Mesendoderm (in vitro differentiated cells): ENCODE measurements at regions not wholly inside any gene's neighbourhood (a gene's known extent, or its start where the extent isn't known, plus 50 kb on each side); places are given as distances from the start of the nearest gene placed in this dataset.
"Not testable (repeated sequence)": the region's sequence is repeated elsewhere in the genome, so short reads cannot be mapped to it uniquely, and the experiment has no call there.

Experiments
- DNase-seq: peaks from one replicate; pipeline ENCODE4 v3.0.0; 2013
- H2AK5ac ChIP-seq: 2 replicates; pipeline ENCODE4 v1.6.1; 2013; ENCODE audit warnings: low read length, inconsistent platforms
- H2BK120ac ChIP-seq: 2 replicates; pipeline ENCODE4 v1.6.1; 2013; ENCODE audit warnings: low read depth, mild to moderate bottlenecking, low read length, moderate library complexity, mixed read lengths
- H2BK15ac ChIP-seq: replicated peaks from 2 replicates; pipeline ENCODE4 v1.6.1; 2013; ENCODE audit warnings: low read depth, mild to moderate bottlenecking, moderate library complexity
- H2BK5ac ChIP-seq: 2 replicates; pipeline ENCODE4 v1.6.1; 2013; ENCODE audit warnings: low read length, inconsistent platforms
- H3K18ac ChIP-seq: 2 replicates; pipeline ENCODE4 v1.6.1; 2013; ENCODE audit warnings: mild to moderate bottlenecking, low read length, mixed read lengths
- H3K23ac ChIP-seq: one replicate; pipeline ENCODE4 v1.6.1; 2013; ENCODE audit warnings: low read length
- H3K27ac ChIP-seq: 2 replicates; pipeline ENCODE4 v1.5.1; 2013; ENCODE audit warnings: low read depth, mild to moderate bottlenecking, inconsistent platforms, low read length, moderate library complexity
- H3K27me3 ChIP-seq: 2 replicates; pipeline ENCODE4 v1.6.1; 2013; ENCODE audit warnings: low read length, control low read depth, mild to moderate bottlenecking, inconsistent platforms; ENCODE audit not compliant: insufficient read depth, poor library complexity
- H3K36me3 ChIP-seq: 2 replicates; pipeline ENCODE4 v1.6.1; 2013; ENCODE audit warnings: low read length, inconsistent platforms; ENCODE audit not compliant: control insufficient read depth, insufficient read depth
- H3K4ac ChIP-seq: one replicate; pipeline ENCODE4 v1.6.1; 2013; ENCODE audit warnings: low read depth, mild to moderate bottlenecking, low read length, moderate library complexity
- H3K4me1 ChIP-seq: 2 replicates; pipeline ENCODE4 v1.6.1; 2013; ENCODE audit warnings: low read depth, low read length, inconsistent platforms; ENCODE audit not compliant: control insufficient read depth
- H3K4me2 ChIP-seq: 2 replicates; pipeline ENCODE4 v1.6.1; 2013; ENCODE audit warnings: low read length
- H3K4me3 ChIP-seq: 2 replicates; pipeline ENCODE4 v1.5.1; 2013; ENCODE audit warnings: mild to moderate bottlenecking, low read length
- H3K56ac ChIP-seq: one replicate; pipeline ENCODE4 v1.6.1; 2013; ENCODE audit warnings: low read length
- H3K79me1 ChIP-seq: 2 replicates; pipeline ENCODE4 v1.6.1; 2013; ENCODE audit warnings: low read length, inconsistent platforms
- H3K79me2 ChIP-seq: 2 replicates; pipeline ENCODE4 v1.6.1; 2013; ENCODE audit warnings: mild to moderate bottlenecking, low read length; ENCODE audit not compliant: control insufficient read depth, insufficient read depth
- H3K9ac ChIP-seq: 2 replicates; pipeline ENCODE4 v1.6.1; 2013; ENCODE audit warnings: low read length, inconsistent platforms
- H4K5ac ChIP-seq: one replicate; pipeline ENCODE4 v1.6.1; 2013; ENCODE audit warnings: low read length
- H4K8ac ChIP-seq: one replicate; pipeline ENCODE4 v1.6.1; 2013; ENCODE audit warnings: low read depth, mild to moderate bottlenecking, control low read depth, low read length, moderate library complexity
- WGBS: extraction: QIAGEN DNeasy Blood & Tissue Kit; methylation state at CpG from one replicate; pipeline ENCODE4 v1.1.7; 2013; ENCODE audit warnings: low lambda C conversion rate, missing lambda C conversion rate; ENCODE audit not compliant: insufficient coverage; ENCODE audit errors: extremely low coverage; 5-methylcytosine and 5-hydroxymethylcytosine counted together

DNA sequence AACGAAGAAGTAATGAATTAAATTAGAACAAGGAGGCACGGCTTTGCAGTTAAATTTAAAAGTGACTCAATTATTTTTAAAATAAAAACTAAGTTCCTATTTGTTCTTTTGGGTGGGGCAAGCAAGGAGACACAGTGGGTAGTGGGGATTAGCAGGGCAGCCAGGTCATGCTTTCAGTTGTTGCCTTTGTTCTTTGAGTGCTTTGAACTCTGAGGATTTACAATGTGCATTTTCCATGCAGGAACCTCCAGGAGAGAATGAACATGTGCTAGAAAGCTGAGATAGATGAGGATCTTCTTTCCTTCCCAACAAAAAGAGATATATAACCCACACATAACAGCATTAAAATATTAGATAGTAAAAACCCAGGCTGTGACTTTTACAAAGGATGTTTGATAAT, 420.4 kb upstream of the CTSO start:
- Histone ChIP-seq H4K5ac (no peak overlapping the region), H4K8ac (no peak overlapping the region), H2BK15ac (no peak overlapping the region), H3K23ac (no peak overlapping the region), H3K4me2 (no peak overlapping the region), H3K27me3 (no peaks in the 10 kb centered on the region), H3K18ac (no peak overlapping the region), H2AK5ac (no peak overlapping the region), H3K4me1 (no peaks in the 10 kb centered on the region), H3K4ac (no peak overlapping the region), H3K27ac (no peak overlapping the region), H3K79me2 (no peaks in the 10 kb centered on the region), H3K9ac (no peak overlapping the region), H3K56ac (no peak overlapping the region), H2BK5ac (no peak overlapping the region), H3K79me1 (no peaks in the 10 kb centered on the region), H3K4me3 (no peak overlapping the region), H2BK120ac (no peak overlapping the region), H3K36me3 (no peaks in the 10 kb centered on the region)
- DNase-seq = no peak
- WGBS = no CpG with 5 or more reads among the region's 2 CpGs

DNA sequence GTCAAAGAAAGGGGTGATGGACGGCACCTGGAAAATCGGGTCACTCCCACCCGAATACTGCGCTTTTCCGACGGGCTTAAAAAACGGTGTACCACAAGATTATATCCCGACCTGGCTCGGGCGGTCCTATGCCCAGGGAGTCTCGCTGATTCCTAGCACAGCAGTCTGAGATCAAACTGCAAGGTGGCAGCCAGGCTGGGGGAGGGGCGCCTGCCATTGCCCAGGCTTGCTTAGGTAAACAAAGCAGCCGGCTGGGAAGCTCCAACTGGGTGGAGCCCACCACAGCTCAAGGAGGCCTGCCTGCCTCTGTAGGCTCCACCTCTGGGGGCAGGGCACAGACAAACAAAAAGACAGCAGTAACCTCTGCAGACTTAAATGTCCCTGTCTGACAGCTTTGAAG, 413.8 kb upstream of the CTSO start:
- H3K4me1 ChIP-seq, H4K5ac ChIP-seq, H3K27me3 ChIP-seq, H3K79me1 ChIP-seq, H3K56ac ChIP-seq, H3K79me2 ChIP-seq, H3K36me3 ChIP-seq, DNase-seq, H4K8ac ChIP-seq, H3K4me3 ChIP-seq, H3K27ac ChIP-seq, H2AK5ac ChIP-seq, H2BK120ac ChIP-seq, H3K23ac ChIP-seq, H2BK5ac ChIP-seq, H3K4ac ChIP-seq, H2BK15ac ChIP-seq, H3K9ac ChIP-seq, H3K18ac ChIP-seq, H3K4me2 ChIP-seq: not testable (repeated sequence)
- no CpG with 5 or more reads among the region's 13 CpGs for WGBS

DNA sequence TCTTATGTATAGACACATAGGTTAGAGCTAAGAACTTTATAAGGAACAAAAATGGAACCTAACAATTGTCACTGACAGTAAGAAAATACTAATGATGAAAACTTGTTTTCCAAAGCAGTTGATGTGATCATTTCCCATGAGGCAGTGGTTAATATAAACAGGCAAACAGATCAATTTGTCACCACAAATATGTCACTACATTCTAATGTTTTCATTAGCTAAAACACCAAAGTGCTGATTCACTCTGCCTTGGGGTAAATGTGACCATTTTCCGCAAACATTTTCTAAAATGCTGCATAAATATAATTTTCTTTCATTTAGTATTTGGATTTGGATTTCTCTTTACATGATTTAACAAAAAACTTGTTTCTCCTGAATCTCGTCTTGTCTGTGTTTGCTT, 408.9 kb upstream of the CTSO start:
- no CpG with 5 or more reads among the region's 2 CpGs for WGBS

DNA sequence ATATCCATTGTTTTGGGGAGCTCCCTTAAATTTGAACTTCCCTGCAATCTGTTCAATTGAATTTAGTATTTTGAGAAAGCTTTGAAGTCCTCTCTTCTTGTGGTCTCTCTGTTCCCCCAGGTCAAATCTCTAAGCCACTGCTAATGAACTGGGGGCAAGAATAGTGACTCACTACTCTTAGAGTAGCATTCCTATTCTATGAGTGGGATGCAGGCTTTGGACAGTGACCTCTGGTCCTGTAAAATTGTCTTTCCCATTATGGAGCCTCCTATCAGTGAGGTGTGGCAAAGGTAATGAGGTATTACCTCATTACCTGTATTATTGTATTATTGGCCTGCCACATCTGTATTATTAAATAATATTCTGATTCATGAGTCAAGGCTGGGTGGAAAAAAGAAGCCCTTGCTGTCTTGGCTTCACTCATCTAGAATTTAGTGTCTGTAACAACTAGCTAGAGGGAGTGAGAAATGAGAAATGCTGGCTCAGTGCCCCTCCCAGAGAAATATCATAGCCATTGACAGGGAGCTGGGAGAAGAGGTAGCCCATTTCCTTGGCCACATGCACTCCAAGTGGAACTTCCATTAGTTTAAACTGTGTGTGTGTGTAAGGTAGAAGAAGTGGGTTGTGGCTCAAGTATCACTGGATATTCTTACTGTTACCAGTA, 393.9 kb upstream of the CTSO start:
- Histone ChIP-seq H4K5ac (peak overlapping the region; percentile 59), H3K79me2 (no peaks in the 10 kb centered on the region), H3K18ac (peak overlapping the region; percentile 36), H3K23ac (no peak overlapping the region), H2BK5ac (peak overlapping the region; percentile 98), H2BK120ac (peak overlapping the region; percentile 99), H3K4ac (peak overlapping the region; percentile 94), H4K8ac (no peak overlapping the region), H3K27me3 (no peaks in the 10 kb centered on the region), H3K56ac (peak overlapping the region; percentile 58), H3K27ac (peak overlapping the region; percentile 76), H3K4me1 (peaks cover 6% of the 10 kb centered on the region), H3K79me1 (no peaks in the 10 kb centered on the region), H3K4me2 (no peak overlapping the region), H2BK15ac (peak overlapping the region; percentile 74), H3K9ac (no peak overlapping the region), H2AK5ac (peak overlapping the region; percentile 10), H3K36me3 (no peaks in the 10 kb centered on the region), H3K4me3 (no peak overlapping the region)
- peak; percentile 96 for DNase-seq

More for the DNA sequence above, 408.9 kb upstream of the CTSO start:
- H4K5ac ChIP-seq = no peak overlapping the region
- no peaks in the 10 kb centered on the region for H3K27me3 ChIP-seq
- no peak overlapping the region for H2BK5ac ChIP-seq
- no peaks in the 10 kb centered on the region for H3K79me2 ChIP-seq
- no peaks in the 10 kb centered on the region for H3K79me1 ChIP-seq
- H3K36me3 ChIP-seq = no peaks in the 10 kb centered on the region
- H3K9ac ChIP-seq = no peak overlapping the region
- no peak overlapping the region for H3K23ac ChIP-seq
- H3K27ac ChIP-seq = no peak overlapping the region
- H2BK15ac ChIP-seq = no peak overlapping the region
- no peak overlapping the region for H2AK5ac ChIP-seq
- no peak overlapping the region for H4K8ac ChIP-seq
- H3K4ac ChIP-seq = no peak overlapping the region
- DNase-seq = no peak
- no peak overlapping the region for H3K4me2 ChIP-seq
- no peak overlapping the region for H3K18ac ChIP-seq
- H3K4me3 ChIP-seq = no peak overlapping the region
- no peak overlapping the region for H3K56ac ChIP-seq
- H3K4me1 ChIP-seq = no peaks in the 10 kb centered on the region
- H2BK120ac ChIP-seq = no peak overlapping the region

DNA sequence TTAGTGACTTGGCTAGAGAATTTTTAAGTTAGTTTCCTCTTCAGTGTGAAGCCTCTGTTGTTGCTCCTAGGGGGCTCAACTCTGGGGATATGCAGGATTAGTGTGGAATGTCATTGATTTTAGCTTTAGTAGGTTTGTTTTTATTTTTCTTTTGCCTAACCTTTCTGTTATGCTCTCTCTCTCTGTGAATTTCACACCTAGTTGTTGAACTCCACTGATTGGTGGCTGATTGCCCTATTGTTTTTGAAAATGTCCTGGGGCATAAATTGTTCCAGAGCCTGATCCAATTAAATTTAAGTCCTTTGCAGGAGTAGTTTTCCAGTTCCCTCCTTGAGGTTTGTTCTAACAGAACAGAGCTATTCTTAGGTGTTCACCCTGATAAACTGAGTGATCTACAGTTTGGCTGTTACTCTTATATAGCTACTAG, 393.3 kb upstream of the CTSO start:
- Histone ChIP-seq H2BK15ac (no peak overlapping the region), H3K9ac (no peak overlapping the region), H4K5ac (no peak overlapping the region), H3K27ac (peak overlapping the region; percentile 76), H4K8ac (no peak overlapping the region), H3K4me3 (no peak overlapping the region), H3K79me2 (no peaks in the 10 kb centered on the region), H3K4ac (no peak overlapping the region), H3K27me3 (no peaks in the 10 kb centered on the region), H3K79me1 (no peaks in the 10 kb centered on the region), H3K4me1 (peaks cover 6% of the 10 kb centered on the region), H3K4me2 (no peak overlapping the region), H3K56ac (no peak overlapping the region), H3K23ac (no peak overlapping the region), H3K18ac (no peak overlapping the region), H2AK5ac (no peak overlapping the region), H3K36me3 (no peaks in the 10 kb centered on the region), H2BK120ac (peak overlapping the region; percentile 99), H2BK5ac (peak overlapping the region; percentile 98)
- DNase-seq = peak; percentile 98

DNA sequence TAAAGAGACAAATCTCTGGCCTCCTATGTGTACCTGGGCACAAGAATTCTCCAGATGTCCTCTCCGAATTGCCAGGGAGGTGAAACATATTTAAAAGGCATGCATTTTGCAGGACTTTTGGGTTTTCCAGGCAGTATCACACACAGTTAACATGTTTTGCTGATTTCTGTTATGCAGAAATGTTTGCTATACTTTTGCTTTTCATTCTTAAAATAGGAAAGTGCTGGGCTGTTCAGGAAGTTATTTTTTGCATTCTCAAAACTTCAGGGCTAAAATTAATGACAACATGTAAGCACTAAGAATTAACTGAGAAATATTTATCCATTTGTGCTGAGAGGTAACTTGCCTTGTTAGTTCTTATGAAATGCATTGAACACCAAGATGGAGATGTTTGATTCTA, 390.7 kb upstream of the CTSO start:
- no peak overlapping the region for H3K4ac ChIP-seq
- H4K8ac ChIP-seq = no peak overlapping the region
- no peaks in the 10 kb centered on the region for H3K79me1 ChIP-seq
- no peaks in the 10 kb centered on the region for H3K36me3 ChIP-seq
- no peak overlapping the region for H2AK5ac ChIP-seq
- peaks cover 6% of the 10 kb centered on the region for H3K4me1 ChIP-seq
- no peak overlapping the region for H4K5ac ChIP-seq
- no peak overlapping the region for H3K4me2 ChIP-seq
- peak overlapping the region; percentile 85 for H2BK15ac ChIP-seq
- H3K9ac ChIP-seq = no peak overlapping the region
- WGBS = no CpG with 5 or more reads among the region's 1 CpG
- no peak overlapping the region for H3K56ac ChIP-seq
- no peaks in the 10 kb centered on the region for H3K27me3 ChIP-seq
- peak overlapping the region; percentile 78 for H3K18ac ChIP-seq
- H3K23ac ChIP-seq = no peak overlapping the region
- H3K79me2 ChIP-seq = no peaks in the 10 kb centered on the region
- DNase-seq = no peak
- no peak overlapping the region for H3K4me3 ChIP-seq
- peak overlapping the region; percentile 33 for H2BK5ac ChIP-seq
- no peak overlapping the region for H2BK120ac ChIP-seq
- H3K27ac ChIP-seq = no peak overlapping the region
